ENCODE measurements at regions not wholly inside any gene's neighbourhood (a gene's known extent, or its start where the extent isn't known, plus 50 kb on each side); places are given as distances from the start of the nearest gene placed in this dataset.

DNA sequence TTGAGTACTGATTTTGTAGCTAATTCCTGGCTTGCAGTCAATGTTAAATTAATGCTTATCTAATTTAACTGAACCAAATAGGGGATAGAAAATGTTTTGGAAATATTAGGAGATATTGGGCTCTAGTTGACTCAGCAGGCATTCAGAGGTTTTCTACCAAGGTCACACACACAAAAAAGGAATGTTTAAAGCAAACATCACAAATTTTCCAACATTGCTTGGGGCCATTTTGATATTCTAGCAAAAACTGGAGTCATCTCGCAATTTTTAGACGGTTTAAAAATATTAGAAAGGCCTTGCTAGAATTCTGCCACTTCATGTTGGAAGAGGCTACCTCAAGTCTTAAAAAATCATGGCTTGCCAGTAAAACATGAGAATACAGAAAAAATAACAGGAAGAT lies 2082.1 kb upstream of the RAG2 start:
- H3K4me3 ChIP-seq (ENCODE audit: low read length), result no peak overlapping the region
- WGBS, 2 experiments (ENCODE audit: insufficient coverage in 1 of 2, insufficient read length in 1 of 2), result 96 to 97% methylated on average over 2 of the region's 2 CpGs
- Mint-ChIP-seq H3K27me3 (ENCODE audit: insufficient read depth) (no peaks in the 10 kb centered on the region), H3K36me3 (ENCODE audit: low read depth) (no peaks in the 10 kb centered on the region), H3K4me1 (peaks cover 5% of the 10 kb centered on the region), H3K27ac (no peak overlapping the region), H3K4me3 (no peak overlapping the region), H3K9me3 (no peaks in the 10 kb centered on the region)
- TF ChIP-seq, protein P1, sequence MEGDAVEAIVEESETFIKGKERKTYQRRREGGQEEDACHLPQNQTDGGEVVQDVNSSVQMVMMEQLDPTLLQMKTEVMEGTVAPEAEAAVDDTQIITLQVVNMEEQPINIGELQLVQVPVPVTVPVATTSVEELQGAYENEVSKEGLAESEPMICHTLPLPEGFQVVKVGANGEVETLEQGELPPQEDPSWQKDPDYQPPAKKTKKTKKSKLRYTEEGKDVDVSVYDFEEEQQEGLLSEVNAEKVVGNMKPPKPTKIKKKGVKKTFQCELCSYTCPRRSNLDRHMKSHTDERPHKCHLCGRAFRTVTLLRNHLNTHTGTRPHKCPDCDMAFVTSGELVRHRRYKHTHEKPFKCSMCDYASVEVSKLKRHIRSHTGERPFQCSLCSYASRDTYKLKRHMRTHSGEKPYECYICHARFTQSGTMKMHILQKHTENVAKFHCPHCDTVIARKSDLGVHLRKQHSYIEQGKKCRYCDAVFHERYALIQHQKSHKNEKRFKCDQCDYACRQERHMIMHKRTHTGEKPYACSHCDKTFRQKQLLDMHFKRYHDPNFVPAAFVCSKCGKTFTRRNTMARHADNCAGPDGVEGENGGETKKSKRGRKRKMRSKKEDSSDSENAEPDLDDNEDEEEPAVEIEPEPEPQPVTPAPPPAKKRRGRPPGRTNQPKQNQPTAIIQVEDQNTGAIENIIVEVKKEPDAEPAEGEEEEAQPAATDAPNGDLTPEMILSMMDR (conservative IDR thresholded peaks at IDR 0.05), result no peak
- no peak for DNase-seq
- H3K9me3 ChIP-seq (ENCODE audit: control insufficient read depth, low read length), result no peaks in the 10 kb centered on the region
- H3K9ac ChIP-seq (ENCODE audit: extremely low read depth, low read length, poor library complexity, severe bottlenecking), result no peak overlapping the region
- no peaks in the 10 kb centered on the region for H3K4me1 ChIP-seq (ENCODE audit: control insufficient read depth, insufficient read depth, low read length)
- no peaks in the 10 kb centered on the region for H3K36me3 ChIP-seq (ENCODE audit: control insufficient read depth, insufficient read depth, low read length)
- no peaks in the 10 kb centered on the region for H3K27me3 ChIP-seq (ENCODE audit: control insufficient read depth, insufficient read depth, low read length, poor library complexity, severe bottlenecking)
- H3K27ac ChIP-seq (ENCODE audit: low read depth, low read length), result no peak overlapping the region

DNA sequence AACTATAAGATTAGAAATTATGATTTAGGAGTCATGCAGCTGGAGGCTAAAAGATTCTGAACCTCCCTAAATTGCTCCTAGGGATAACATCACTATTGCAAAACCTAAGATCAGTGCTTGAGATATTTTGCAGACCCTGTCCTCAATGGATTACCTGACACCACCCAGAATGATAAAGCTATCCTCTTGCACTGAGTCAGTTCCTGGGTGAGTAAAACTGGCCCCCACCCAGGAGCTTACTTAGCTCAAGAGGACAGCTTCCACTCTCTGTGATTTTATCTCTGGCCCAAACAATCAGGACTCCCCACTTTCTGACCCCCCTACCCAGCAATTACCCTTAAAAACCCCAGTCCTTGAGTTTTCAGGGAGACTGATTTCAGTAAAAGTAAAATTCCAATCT lies 2074.4 kb upstream of the RAG2 start:
- H3K27ac ChIP-seq (ENCODE audit: low read depth, low read length), result no peak overlapping the region
- H3K36me3 ChIP-seq (ENCODE audit: control insufficient read depth, insufficient read depth, low read length), result no peaks in the 10 kb centered on the region
- no peaks in the 10 kb centered on the region for H3K27me3 Mint-ChIP-seq (ENCODE audit: insufficient read depth)
- H3K4me1 ChIP-seq (ENCODE audit: control insufficient read depth, insufficient read depth, low read length), result no peaks in the 10 kb centered on the region
- peaks cover 5% of the 10 kb centered on the region for H3K4me1 Mint-ChIP-seq
- no peak overlapping the region for H3K9ac ChIP-seq (ENCODE audit: extremely low read depth, low read length, poor library complexity, severe bottlenecking)
- no peak overlapping the region for H3K4me3 ChIP-seq (ENCODE audit: low read length)
- peaks cover 3% of the 10 kb centered on the region for H3K9me3 Mint-ChIP-seq
- H3K4me3 Mint-ChIP-seq, result no peak overlapping the region
- H3K27ac Mint-ChIP-seq, result no peak overlapping the region
- TF ChIP-seq, protein P1 (conservative IDR thresholded peaks at IDR 0.05), result no peak
- H3K27me3 ChIP-seq (ENCODE audit: control insufficient read depth, insufficient read depth, low read length, poor library complexity, severe bottlenecking), result no peaks in the 10 kb centered on the region
- H3K36me3 Mint-ChIP-seq (ENCODE audit: low read depth), result no peaks in the 10 kb centered on the region
- peaks cover 3% of the 10 kb centered on the region for H3K9me3 ChIP-seq (ENCODE audit: control insufficient read depth, low read length)
- no peak for DNase-seq

DNA sequence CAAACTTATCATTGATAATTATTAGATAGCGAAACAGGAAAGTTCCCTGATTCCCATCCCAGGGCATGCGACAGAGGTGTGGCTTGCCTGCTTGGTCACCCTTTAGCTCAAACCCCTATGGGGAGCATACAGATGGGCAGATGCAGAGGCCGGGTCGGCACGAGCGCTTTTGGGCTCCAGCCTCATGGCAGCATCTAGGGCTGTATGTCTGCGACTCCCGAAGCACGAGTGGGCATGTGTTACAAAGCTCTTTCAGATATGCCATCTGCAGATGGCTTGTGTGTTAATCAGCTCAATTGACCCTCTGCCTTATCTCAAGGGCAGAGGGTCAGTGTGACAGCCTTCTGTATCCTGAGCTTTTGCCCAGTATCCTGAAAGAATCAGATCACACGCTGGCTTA lies 2069.3 kb upstream of the RAG2 start:
- Mint-ChIP-seq H3K27me3 (ENCODE audit: insufficient read depth) (no peaks in the 10 kb centered on the region), H3K9me3 (no peaks in the 10 kb centered on the region), H3K36me3 (ENCODE audit: low read depth) (no peaks in the 10 kb centered on the region), H3K4me1 (no peaks in the 10 kb centered on the region), H3K27ac (no peak overlapping the region), H3K4me3 (no peak overlapping the region)
- Histone ChIP-seq H3K9ac (ENCODE audit: extremely low read depth, low read length, poor library complexity, severe bottlenecking) (no peak overlapping the region), H3K27me3 (ENCODE audit: control insufficient read depth, insufficient read depth, low read length, poor library complexity, severe bottlenecking) (no peaks in the 10 kb centered on the region), H3K27ac (ENCODE audit: low read depth, low read length) (no peak overlapping the region), H3K4me3 (ENCODE audit: low read length) (no peak overlapping the region), H3K9me3 (ENCODE audit: control insufficient read depth, low read length) (no peaks in the 10 kb centered on the region), H3K36me3 (ENCODE audit: control insufficient read depth, insufficient read depth, low read length) (no peaks in the 10 kb centered on the region), H3K4me1 (ENCODE audit: control insufficient read depth, insufficient read depth, low read length) (no peaks in the 10 kb centered on the region)
- 95 to 96% methylated on average over 10 of the region's 10 CpGs for WGBS, 2 experiments (ENCODE audit: insufficient coverage in 1 of 2, insufficient read length in 1 of 2)
- no peak for DNase-seq
- TF ChIP-seq, protein P1 (conservative IDR thresholded peaks at IDR 0.05), result no peak
